ENCODE measurements at regions not wholly inside any gene's neighbourhood (a gene's known extent, or its start where the extent isn't known, plus 50 kb on each side); places are given as distances from the start of the nearest gene placed in this dataset.

- TF ChIP-seq ARNTL (CRISPR knock-in tag; IDR thresholded peaks at IDR 0.05; ENCODE audit: borderline replicate concordance, low read depth) (no peak), ZFP30 (CRISPR knock-in tag; IDR thresholded peaks at IDR 0.05) (no peak), ZC3H10 (CRISPR knock-in tag; IDR thresholded peaks at IDR 0.05) (no peak), POU6F1 (CRISPR knock-in tag; IDR thresholded peaks at IDR 0.05; ENCODE audit: borderline replicate concordance, low read depth) (no peak), ESRRG (CRISPR knock-in tag; IDR thresholded peaks at IDR 0.05) (no peak), CREB5 (CRISPR knock-in tag; IDR thresholded peaks at IDR 0.05; ENCODE audit: low read depth) (no peak)
- TF ChIP-seq, protein P1, sequence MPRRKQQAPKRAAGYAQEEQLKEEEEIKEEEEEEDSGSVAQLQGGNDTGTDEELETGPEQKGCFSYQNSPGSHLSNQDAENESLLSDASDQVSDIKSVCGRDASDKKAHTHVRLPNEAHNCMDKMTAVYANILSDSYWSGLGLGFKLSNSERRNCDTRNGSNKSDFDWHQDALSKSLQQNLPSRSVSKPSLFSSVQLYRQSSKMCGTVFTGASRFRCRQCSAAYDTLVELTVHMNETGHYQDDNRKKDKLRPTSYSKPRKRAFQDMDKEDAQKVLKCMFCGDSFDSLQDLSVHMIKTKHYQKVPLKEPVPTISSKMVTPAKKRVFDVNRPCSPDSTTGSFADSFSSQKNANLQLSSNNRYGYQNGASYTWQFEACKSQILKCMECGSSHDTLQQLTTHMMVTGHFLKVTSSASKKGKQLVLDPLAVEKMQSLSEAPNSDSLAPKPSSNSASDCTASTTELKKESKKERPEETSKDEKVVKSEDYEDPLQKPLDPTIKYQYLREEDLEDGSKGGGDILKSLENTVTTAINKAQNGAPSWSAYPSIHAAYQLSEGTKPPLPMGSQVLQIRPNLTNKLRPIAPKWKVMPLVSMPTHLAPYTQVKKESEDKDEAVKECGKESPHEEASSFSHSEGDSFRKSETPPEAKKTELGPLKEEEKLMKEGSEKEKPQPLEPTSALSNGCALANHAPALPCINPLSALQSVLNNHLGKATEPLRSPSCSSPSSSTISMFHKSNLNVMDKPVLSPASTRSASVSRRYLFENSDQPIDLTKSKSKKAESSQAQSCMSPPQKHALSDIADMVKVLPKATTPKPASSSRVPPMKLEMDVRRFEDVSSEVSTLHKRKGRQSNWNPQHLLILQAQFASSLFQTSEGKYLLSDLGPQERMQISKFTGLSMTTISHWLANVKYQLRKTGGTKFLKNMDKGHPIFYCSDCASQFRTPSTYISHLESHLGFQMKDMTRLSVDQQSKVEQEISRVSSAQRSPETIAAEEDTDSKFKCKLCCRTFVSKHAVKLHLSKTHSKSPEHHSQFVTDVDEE (CRISPR knock-in tag; IDR thresholded peaks at IDR 0.05) = no peak
Measured at GRCh38 chrX:124228849-124229248, 103.6 kb upstream of the TEX13D start.
